IMR-90 (cell line): ENCODE measurements at regions not wholly inside any gene's neighbourhood (a gene's known extent, or its start where the extent isn't known, plus 50 kb on each side); places are given as distances from the start of the nearest gene placed in this dataset.

Source experiments
- BHLHE40 ChIP-seq: fragments of 150-350 bp; IDR thresholded peaks from 2 replicates; pipeline ENCODE4 v1.6.1; 2016; ENCODE audit warnings: mild to moderate bottlenecking, low read depth, low read length
- POLR2A ChIP-seq: IDR thresholded peaks from 2 replicates; pipeline ENCODE4 v1.6.1; 2012; ENCODE audit warnings: mild to moderate bottlenecking, low read depth, low read length
- RAD21 ChIP-seq: IDR thresholded peaks from 2 replicates; pipeline ENCODE4 v1.6.1; 2012; ENCODE audit warnings: low read length, improper control_type of control experiment
- RFX5 ChIP-seq: IDR thresholded peaks from 2 replicates; pipeline ENCODE4 v1.8.0; 2012; ENCODE audit warnings: low read depth, mild to moderate bottlenecking, low read length, moderate library complexity
- TF ChIP-seq, protein P1 (sequence below): conservative IDR thresholded peaks from 2 replicates; pipeline ENCODE4 v1.5.1; 2012; ENCODE audit warnings: mild to moderate bottlenecking, low read depth, low read length, improper control_type of control experiment
- TF ChIP-seq, protein P2 (sequence below): fragments of 150-350 bp; IDR thresholded peaks from 2 replicates; pipeline ENCODE4 v1.6.1; 2017; ENCODE audit warnings: mild to moderate bottlenecking, antibody characterized with exemption, low read length, low read depth

DNA sequence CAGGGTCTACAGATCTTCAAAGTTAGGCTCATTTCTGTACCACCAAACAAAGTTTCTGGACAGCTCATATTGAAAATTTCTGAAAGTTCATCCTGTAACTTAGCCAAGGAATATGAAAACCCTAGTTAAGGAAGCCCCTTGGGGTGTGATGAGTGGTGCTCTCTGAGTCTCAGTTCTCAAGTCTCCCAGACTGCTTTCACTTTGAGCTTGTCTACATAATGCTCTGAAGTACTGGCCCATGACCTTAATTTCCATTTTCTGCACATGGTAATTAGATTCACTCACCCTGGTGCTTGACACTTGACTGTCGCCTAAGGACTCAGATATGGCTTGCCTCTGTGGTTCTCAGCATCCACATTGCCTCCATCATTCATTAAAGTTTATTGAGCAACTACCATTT, 51.7 kb upstream of the SATB2 start:
- TF ChIP-seq, protein P1, sequence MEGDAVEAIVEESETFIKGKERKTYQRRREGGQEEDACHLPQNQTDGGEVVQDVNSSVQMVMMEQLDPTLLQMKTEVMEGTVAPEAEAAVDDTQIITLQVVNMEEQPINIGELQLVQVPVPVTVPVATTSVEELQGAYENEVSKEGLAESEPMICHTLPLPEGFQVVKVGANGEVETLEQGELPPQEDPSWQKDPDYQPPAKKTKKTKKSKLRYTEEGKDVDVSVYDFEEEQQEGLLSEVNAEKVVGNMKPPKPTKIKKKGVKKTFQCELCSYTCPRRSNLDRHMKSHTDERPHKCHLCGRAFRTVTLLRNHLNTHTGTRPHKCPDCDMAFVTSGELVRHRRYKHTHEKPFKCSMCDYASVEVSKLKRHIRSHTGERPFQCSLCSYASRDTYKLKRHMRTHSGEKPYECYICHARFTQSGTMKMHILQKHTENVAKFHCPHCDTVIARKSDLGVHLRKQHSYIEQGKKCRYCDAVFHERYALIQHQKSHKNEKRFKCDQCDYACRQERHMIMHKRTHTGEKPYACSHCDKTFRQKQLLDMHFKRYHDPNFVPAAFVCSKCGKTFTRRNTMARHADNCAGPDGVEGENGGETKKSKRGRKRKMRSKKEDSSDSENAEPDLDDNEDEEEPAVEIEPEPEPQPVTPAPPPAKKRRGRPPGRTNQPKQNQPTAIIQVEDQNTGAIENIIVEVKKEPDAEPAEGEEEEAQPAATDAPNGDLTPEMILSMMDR = no peak
- TF ChIP-seq POLR2A (no peak), RFX5 (no peak), BHLHE40 (no peak), RAD21 (no peak)
- TF ChIP-seq, protein P2, sequence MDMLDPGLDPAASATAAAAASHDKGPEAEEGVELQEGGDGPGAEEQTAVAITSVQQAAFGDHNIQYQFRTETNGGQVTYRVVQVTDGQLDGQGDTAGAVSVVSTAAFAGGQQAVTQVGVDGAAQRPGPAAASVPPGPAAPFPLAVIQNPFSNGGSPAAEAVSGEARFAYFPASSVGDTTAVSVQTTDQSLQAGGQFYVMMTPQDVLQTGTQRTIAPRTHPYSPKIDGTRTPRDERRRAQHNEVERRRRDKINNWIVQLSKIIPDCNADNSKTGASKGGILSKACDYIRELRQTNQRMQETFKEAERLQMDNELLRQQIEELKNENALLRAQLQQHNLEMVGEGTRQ = no peak
